Renal cortex interstitium (tissue), 11 donors: ENCODE measurements at regions not wholly inside any gene's neighbourhood (a gene's known extent, or its start where the extent isn't known, plus 50 kb on each side); places are given as distances from the start of the nearest gene placed in this dataset.
"Not testable (repeated sequence)": the region's sequence is repeated elsewhere in the genome, so short reads cannot be mapped to it uniquely, and the experiment has no call there.

Experiments used
- DNase-seq, 11 donors: peaks; one replicate each; pipeline ENCODE4 v3.0.0-alpha.2; 2013; ENCODE audit warnings: low read depth in 9 of 11, low spot score in 4 of 11; ENCODE audit errors: extremely low read depth in 1 of 11

GRCh38 chr2:66255136-66255535, 179.8 kb upstream of the MEIS1 start:
- no peak for DNase-seq

- no peak for DNase-seq
Observed at GRCh38 chr2:66253066-66253465, 181.9 kb upstream of the MEIS1 start.

- no peak for DNase-seq
Observed at GRCh38 chr2:66252109-66252508, 182.8 kb upstream of the MEIS1 start.

GRCh38 chr2:66251573-66251972, 183.4 kb upstream of the MEIS1 start:
- no peak for DNase-seq

- DNase-seq = not testable (repeated sequence)
Observed at GRCh38 chr2:66249089-66249488, 185.8 kb upstream of the MEIS1 start.

- DNase-seq = not testable (repeated sequence)
Observed at GRCh38 chr2:66243809-66244208, 191.1 kb upstream of the MEIS1 start.

GRCh38 chr2:66242888-66243287, 192.0 kb upstream of the MEIS1 start:
- DNase-seq = not testable (repeated sequence)

GRCh38 chr2:66242099-66242789, 192.7 kb upstream of the MEIS1 start:
- DNase-seq = no peak

- DNase-seq = no peak
Observed at GRCh38 chr2:66240286-66240685, 194.6 kb upstream of the MEIS1 start.

GRCh38 chr2:66239655-66240054, 195.3 kb upstream of the MEIS1 start:
- DNase-seq = no peak

GRCh38 chr2:66237803-66238379, 197.0 kb upstream of the MEIS1 start:
- no peak for DNase-seq

- no peak for DNase-seq
Observed at GRCh38 chr2:66236816-66237802, 197.8 kb upstream of the MEIS1 start.

GRCh38 chr2:66236067-66236685, 198.7 kb upstream of the MEIS1 start:
- DNase-seq = no peak

- peak in 4 of 11 donors; percentile 19 to 35 (median 24) for DNase-seq
Observed at GRCh38 chr2:66235428-66235827, 199.5 kb upstream of the MEIS1 start.

- no peak for DNase-seq
Observed at GRCh38 chr2:66233981-66234380, 200.9 kb upstream of the MEIS1 start.

GRCh38 chr2:66228128-66228547, 206.8 kb upstream of the MEIS1 start:
- DNase-seq = no peak

GRCh38 chr2:66217039-66217585, 217.8 kb upstream of the MEIS1 start:
- no peak for DNase-seq

GRCh38 chr2:66212749-66213148, 222.2 kb upstream of the MEIS1 start:
- DNase-seq = no peak

- no peak for DNase-seq
Observed at GRCh38 chr2:66202586-66202985, 232.3 kb upstream of the MEIS1 start.
